HepG2 (cell line): ENCODE measurements at regions not wholly inside any gene's neighbourhood (a gene's known extent, or its start where the extent isn't known, plus 50 kb on each side); places are given as distances from the start of the nearest gene placed in this dataset.

Experiments
- ATAC-seq: fragments of 200-7000 bp; cut with Tn5 transposase; 3 replicates; pipeline ENCODE4 v1.9.1; 2020; ENCODE audit warnings: mild to moderate bottlenecking, moderate library complexity
- BruUV-seq: library from RNA; stranded (reverse); fragments of 400-500 nt; replicated peaks from 2 replicates; lab custom pipeline; 2021; lab: Mats Ljungman, UMichigan
- CTCF ChIA-PET: fragments of 300-600 bp; formaldehyde crosslinking; extraction: SDS; loops from one replicate; lab custom pipeline; 2021; ENCODE audit warnings: low total read pairs, inconsistent platforms, low intra/inter-chr PET ratio; lab: Yijun Ruan, JAX
- POLR2A ChIA-PET: fragments of 350-600 bp; sonication (Branson Sonifier 250); formaldehyde crosslinking; loops from one replicate; lab custom pipeline; 2020; ENCODE audit warnings: antibody characterized with exemption, inconsistent platforms; lab: Yijun Ruan, JAX
- DNase-seq: peaks from one replicate; pipeline ENCODE4 v3.0.0-alpha.2; 2015; ENCODE audit warnings: low spot score
- FAIRE-seq: peaks from 3 replicates; lab custom pipeline; 2011; peaks lifted over from hg19 to GRCh38; lab: Jason Lieb, UNC
- H2AFZ ChIP-seq: one replicate; pipeline ENCODE4 v1.6.1; 2011; ENCODE audit warnings: low read length, inconsistent platforms
- H3K27ac ChIP-seq: fragments of 300-600 bp; 3 replicates; pipeline ENCODE4 v1.8.0; 2011; ENCODE audit warnings: mixed run types, mild to moderate bottlenecking, mixed read lengths, low read length, inconsistent platforms; ENCODE audit not compliant: insufficient read depth; ENCODE audit errors: extremely low read length
- H3K27me3 ChIP-seq, 2 experiments: fragments of 200-600 bp in 1 of 2; 2 replicates in 1 of 2; 3 replicates in 1 of 2; pipeline versions ENCODE4 v1.6.0 to v1.8.0; 2011; ENCODE audit warnings: low read length in 2 of 2, mild to moderate bottlenecking in 2 of 2, moderate library complexity in 2 of 2, inconsistent platforms in 1 of 2; ENCODE audit not compliant: insufficient read depth in 2 of 2, control insufficient read depth in 1 of 2
- H3K36me3 ChIP-seq, 2 experiments: fragments of 200-600 bp in 1 of 2; replicated peaks in 1 of 2; 2 replicates in 1 of 2; 3 replicates in 1 of 2; pipeline versions ENCODE4 v1.5.1 to v1.8.0; 2011; ENCODE audit warnings: low read length in 2 of 2, inconsistent platforms in 1 of 2; ENCODE audit not compliant: insufficient read depth in 2 of 2, control insufficient read depth in 1 of 2
- H3K4me1 ChIP-seq: 2 replicates; pipeline ENCODE4 v1.5.1; 2012; ENCODE audit warnings: low read length, inconsistent platforms; ENCODE audit not compliant: insufficient read depth
- H3K4me2 ChIP-seq: 2 replicates; pipeline ENCODE4 v1.6.0; 2011; ENCODE audit warnings: low read depth, low read length, inconsistent platforms
- H3K4me3 ChIP-seq, 3 experiments: fragments of 200-600 bp in 1 of 3; sonication (generic), shearing (Covaris generic) in 1 of 3; replicated peaks in 1 of 3; 2 replicates each; pipeline ENCODE4 v1.5.1; 2011 to 2016; ENCODE audit warnings: low read length in 3 of 3, inconsistent platforms in 2 of 3, low read depth in 2 of 3, mild to moderate bottlenecking in 2 of 3, control low read depth in 1 of 3, mixed read lengths in 1 of 3; ENCODE audit not compliant: insufficient read depth in 1 of 3
- H3K79me2 ChIP-seq: one replicate; pipeline ENCODE4 v1.6.1; 2011; ENCODE audit warnings: low read length, inconsistent platforms; ENCODE audit not compliant: insufficient read depth
- H3K9ac ChIP-seq: 2 replicates; pipeline ENCODE4 v1.6.0; 2011; ENCODE audit warnings: mild to moderate bottlenecking, low read depth, low read length, inconsistent platforms; ENCODE audit not compliant: insufficient read depth
- H3K9me3 ChIP-seq: 2 replicates; pipeline ENCODE4 v1.5.1; 2012; ENCODE audit warnings: mild to moderate bottlenecking, low read length
- H4K20me1 ChIP-seq: 2 replicates; pipeline ENCODE4 v1.6.0; 2011; ENCODE audit warnings: inconsistent platforms, mild to moderate bottlenecking, low read length, moderate library complexity; ENCODE audit not compliant: insufficient read depth
- EEA1 ChIP-seq: sonication (generic); formaldehyde crosslinking; IDR thresholded peaks from 2 replicates; pipeline ENCODE4 v1.5.1; 2020; ENCODE audit warnings: mild to moderate bottlenecking, missing genetic modification reagents, borderline replicate concordance
- MED8 ChIP-seq: sonication (generic); formaldehyde crosslinking; IDR thresholded peaks from 2 replicates; pipeline ENCODE4 v1.8.1; 2023; ENCODE audit warnings: mild to moderate bottlenecking, missing genetic modification reagents; ENCODE audit not compliant: insufficient replicate concordance
- NFIC ChIP-seq: IDR thresholded peaks from 2 replicates; pipeline ENCODE4 v1.6.1; 2012; ENCODE audit warnings: mild to moderate bottlenecking, low read length, inconsistent platforms
- POGZ ChIP-seq: sonication (generic); formaldehyde crosslinking; IDR thresholded peaks from 2 replicates; pipeline ENCODE4 v1.4.0; 2020; ENCODE audit warnings: mild to moderate bottlenecking, missing genetic modification reagents
- RARA ChIP-seq: IDR thresholded peaks from 2 replicates; pipeline ENCODE4 v1.6.1; 2016; ENCODE audit warnings: missing genetic modification reagents, missing compliant biosample characterization
- TBX2 ChIP-seq: sonication (generic); formaldehyde crosslinking; IDR thresholded peaks from 2 replicates; pipeline ENCODE4 v1.5.0; 2020; ENCODE audit warnings: missing genetic modification reagents, mild to moderate bottlenecking, borderline replicate concordance
- THAP7 ChIP-seq: sonication (generic); formaldehyde crosslinking; IDR thresholded peaks from 2 replicates; pipeline ENCODE4 v1.8.1; 2023; ENCODE audit warnings: mild to moderate bottlenecking, missing genetic modification reagents
- ZBTB20 ChIP-seq: sonication (generic); formaldehyde crosslinking; IDR thresholded peaks from 2 replicates; pipeline ENCODE4 v1.8.1; 2023; ENCODE audit warnings: missing genetic modification reagents, low read depth, mild to moderate bottlenecking, borderline replicate concordance
- ZNF256 ChIP-seq: sonication (generic); formaldehyde crosslinking; conservative IDR thresholded peaks from 2 replicates; pipeline ENCODE4 v1.4.0; 2020; ENCODE audit warnings: missing genetic modification reagents
- ZNF569 ChIP-seq: sonication (generic); formaldehyde crosslinking; IDR thresholded peaks from 2 replicates; pipeline ENCODE4 v1.5.0; 2020; ENCODE audit warnings: mild to moderate bottlenecking, missing genetic modification reagents, moderate library complexity, borderline replicate concordance
- ZNF619 ChIP-seq: sonication (generic); formaldehyde crosslinking; IDR thresholded peaks from 2 replicates; pipeline ENCODE4 v1.4.0; 2020; ENCODE audit warnings: mild to moderate bottlenecking, missing genetic modification reagents
- ZNF768 ChIP-seq: sonication (generic); formaldehyde crosslinking; IDR thresholded peaks from 2 replicates; pipeline ENCODE4 v1.4.0; 2020; ENCODE audit warnings: missing genetic modification reagents
- ZNF83 ChIP-seq: sonication (generic); formaldehyde crosslinking; IDR thresholded peaks from 2 replicates; pipeline ENCODE4 v1.4.0; 2020; ENCODE audit warnings: missing genetic modification reagents, mild to moderate bottlenecking, borderline replicate concordance
- WGBS: methylation state at CpG from one replicate; pipeline ENCODE4 v1.1.6; 2017; ENCODE audit warnings: low lambda C conversion rate; 5-methylcytosine and 5-hydroxymethylcytosine counted together
- in situ Hi-C: cut with HindIII; loops from 2 replicates; pipeline ENCODE4 v1.10.0; 2017; ENCODE audit warnings: low pct_unique_long_range_greater_than_20kb; ENCODE audit not compliant: extremely low pct_ligation_motif_present
- intact Hi-C: fragments of 100-400 bp; cut with micrococcal nuclease; formaldehyde crosslinking; loops from one replicate; pipeline ENCODE4 v1.10.0; 2022; ENCODE audit not compliant: unreplicated experiment
- TF ChIP-seq, protein P1 (sequence below): IDR thresholded peaks from 2 replicates; pipeline ENCODE4 v1.6.1; 2016; ENCODE audit warnings: missing compliant biosample characterization, missing genetic modification reagents, borderline replicate concordance
- TF ChIP-seq, protein P2 (sequence below): sonication (generic); formaldehyde crosslinking; IDR thresholded peaks from 2 replicates; pipeline ENCODE4 v1.8.0; 2022; ENCODE audit warnings: missing genetic modification reagents, mild to moderate bottlenecking, moderate library complexity, borderline replicate concordance

GRCh38 chr14:46139649-46140048 lies 511.9 kb downstream of the RPL10L start:
- no peak overlapping the region for H3K27ac ChIP-seq
- TF ChIP-seq NFIC: no peak
- TF ChIP-seq ZBTB20: no peak
- TF ChIP-seq THAP7 (CRISPR knock-in tag): no peak
- no peak for TF ChIP-seq ZNF768
- no peak for TF ChIP-seq MED8
- no peak for TF ChIP-seq TBX2 (CRISPR knock-in tag)
- TF ChIP-seq, protein P1, sequence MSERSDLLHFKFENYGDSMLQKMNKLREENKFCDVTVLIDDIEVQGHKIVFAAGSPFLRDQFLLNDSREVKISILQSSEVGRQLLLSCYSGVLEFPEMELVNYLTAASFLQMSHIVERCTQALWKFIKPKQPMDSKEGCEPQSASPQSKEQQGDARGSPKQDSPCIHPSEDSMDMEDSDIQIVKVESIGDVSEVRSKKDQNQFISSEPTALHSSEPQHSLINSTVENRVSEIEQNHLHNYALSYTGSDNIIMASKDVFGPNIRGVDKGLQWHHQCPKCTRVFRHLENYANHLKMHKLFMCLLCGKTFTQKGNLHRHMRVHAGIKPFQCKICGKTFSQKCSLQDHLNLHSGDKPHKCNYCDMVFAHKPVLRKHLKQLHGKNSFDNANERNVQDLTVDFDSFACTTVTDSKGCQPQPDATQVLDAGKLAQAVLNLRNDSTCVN (CRISPR knock-in tag): no peak
- TF ChIP-seq RARA (CRISPR knock-in tag): no peak
- no peak for TF ChIP-seq POGZ (CRISPR knock-in tag)
- TF ChIP-seq, protein P2, sequence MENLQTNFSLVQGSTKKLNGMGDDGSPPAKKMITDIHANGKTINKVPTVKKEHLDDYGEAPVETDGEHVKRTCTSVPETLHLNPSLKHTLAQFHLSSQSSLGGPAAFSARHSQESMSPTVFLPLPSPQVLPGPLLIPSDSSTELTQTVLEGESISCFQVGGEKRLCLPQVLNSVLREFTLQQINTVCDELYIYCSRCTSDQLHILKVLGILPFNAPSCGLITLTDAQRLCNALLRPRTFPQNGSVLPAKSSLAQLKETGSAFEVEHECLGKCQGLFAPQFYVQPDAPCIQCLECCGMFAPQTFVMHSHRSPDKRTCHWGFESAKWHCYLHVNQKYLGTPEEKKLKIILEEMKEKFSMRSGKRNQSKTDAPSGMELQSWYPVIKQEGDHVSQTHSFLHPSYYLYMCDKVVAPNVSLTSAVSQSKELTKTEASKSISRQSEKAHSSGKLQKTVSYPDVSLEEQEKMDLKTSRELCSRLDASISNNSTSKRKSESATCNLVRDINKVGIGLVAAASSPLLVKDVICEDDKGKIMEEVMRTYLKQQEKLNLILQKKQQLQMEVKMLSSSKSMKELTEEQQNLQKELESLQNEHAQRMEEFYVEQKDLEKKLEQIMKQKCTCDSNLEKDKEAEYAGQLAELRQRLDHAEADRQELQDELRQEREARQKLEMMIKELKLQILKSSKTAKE: no peak
- no peak for TF ChIP-seq ZNF256 (CRISPR knock-in tag)
- no peak for TF ChIP-seq ZNF619
- TF ChIP-seq ZNF83 (CRISPR knock-in tag): no peak
- TF ChIP-seq EEA1: no peak
- no peak for TF ChIP-seq ZNF569 (CRISPR knock-in tag)
- in situ Hi-C loops (no loop called here), intact Hi-C loops (no loop called here)
- no peak for ATAC-seq
- no peak for DNase-seq
- H3K4me3 ChIP-seq: no peak overlapping the region
- no peak for FAIRE-seq
- H3K79me2 ChIP-seq: no peaks in the 10 kb centered on the region
- H3K4me2 ChIP-seq: no peak overlapping the region
- ChIA-PET POLR2A (no interaction called here), CTCF (no interaction called here)
- H3K9ac ChIP-seq: no peak overlapping the region
- no peaks in the 10 kb centered on the region for H4K20me1 ChIP-seq
- no peak overlapping the region for H2AFZ ChIP-seq
- no peaks in the 10 kb centered on the region for H3K27me3 ChIP-seq
- no TSS peak for BruUV-seq
- H3K4me1 ChIP-seq: no peaks in the 10 kb centered on the region
- 29% methylated on average over 5 of the region's 5 CpGs for whole genome bisulfite sequencing
- H3K9me3 ChIP-seq: peaks cover 26% of the 10 kb centered on the region
- no peaks in the 10 kb centered on the region for H3K36me3 ChIP-seq
